ENCODE measurements at regions not wholly inside any gene's neighbourhood (a gene's known extent, or its start where the extent isn't known, plus 50 kb on each side); places are given as distances from the start of the nearest gene placed in this dataset.

GRCh38 chr10:128300290-128300824 lies 174.1 kb upstream of the MKI67 start:
- no peaks in the 10 kb centered on the region for H3K27me3 ChIP-seq (ENCODE audit: control insufficient read depth in 2 of 2, insufficient read depth in 2 of 2, low read length in 2 of 2)
- H3K27ac ChIP-seq (ENCODE audit: insufficient read depth, low read depth, low read length): no peak overlapping the region
- no peaks in the 10 kb centered on the region for H3K79me2 ChIP-seq (ENCODE audit: control insufficient read depth, insufficient read depth, low read length)
- no peaks in the 10 kb centered on the region for H3K9me3 ChIP-seq (replicated peaks; ENCODE audit: control insufficient read depth, insufficient read depth, low read length)
- intact Hi-C loops (cut with micrococcal nuclease): no loop called here
- no TSS peak for BruUV-seq (replicated peaks)
- TF ChIP-seq GATA2 (IDR thresholded peaks at IDR 0.05; ENCODE audit: insufficient read depth, insufficient read length, low read depth, low read length): no peak
- no peak for TF ChIP-seq MAX (IDR thresholded peaks at IDR 0.05; ENCODE audit: insufficient read depth, insufficient read length)
- TF ChIP-seq POLR2A (IDR thresholded peaks at IDR 0.05; ENCODE audit: low read depth, low read length): no peak
- no peak for TF ChIP-seq MYC (IDR thresholded peaks at IDR 0.05; ENCODE audit: low read depth, low read length)
- TF ChIP-seq POLR2AphosphoS5 (IDR thresholded peaks at IDR 0.05; ENCODE audit: insufficient read depth, low read depth, low read length): no peak
- TF ChIP-seq CTCF (IDR thresholded peaks at IDR 0.05; ENCODE audit: extremely low read depth in 1 of 2, insufficient read depth in 1 of 2, low read depth in 1 of 2, low read length in 2 of 2): no peak
- TF ChIP-seq JUN (IDR thresholded peaks at IDR 0.05; ENCODE audit: borderline replicate concordance, insufficient read depth, insufficient read length, low read depth): no peak
- no peak for TF ChIP-seq FOS (IDR thresholded peaks at IDR 0.05; ENCODE audit: borderline replicate concordance, insufficient read depth, low read length)
- TF ChIP-seq EZH2 (IDR thresholded peaks at IDR 0.05; ENCODE audit: borderline replicate concordance, low read depth, low read length, severe bottlenecking): no peak
- H2AFZ ChIP-seq (ENCODE audit: low read depth, low read length): no peak overlapping the region
- dilution Hi-C loops (cut with MboI; ENCODE audit: extremely low pct_ligation_motif_present, low sequenced_read_pairs): no loop called here
- DNase-seq (ENCODE audit: low read depth, low spot score): no peak
- POLR2A ChIA-PET: no interaction called here
- CTCF ChIA-PET: no interaction called here
- no peaks in the 10 kb centered on the region for H4K20me1 ChIP-seq (replicated peaks; ENCODE audit: control insufficient read depth, extremely low read depth, insufficient read depth, low read length)
- H3K4me1 ChIP-seq (ENCODE audit: control insufficient read depth, extremely low read depth, insufficient read depth, low read length): no peaks in the 10 kb centered on the region
- no peaks in the 10 kb centered on the region for H3K36me3 ChIP-seq (ENCODE audit: control insufficient read depth in 2 of 2, extremely low read depth in 1 of 2, insufficient read depth in 2 of 2, low read length in 2 of 2)
- H3K9ac ChIP-seq (replicated peaks; ENCODE audit: extremely low read depth, insufficient read depth, low read length): no peak overlapping the region
- no peak overlapping the region for H3K4me2 ChIP-seq (ENCODE audit: insufficient read depth, low read length)
- H3K9me1 ChIP-seq (replicated peaks; ENCODE audit: control insufficient read depth, extremely low read depth, insufficient read depth, low read length): no peaks in the 10 kb centered on the region
- no peak overlapping the region for H3K4me3 ChIP-seq (replicated peaks in 1 of 3; ENCODE audit: insufficient read depth in 1 of 3, low read depth in 1 of 3, low read length in 3 of 3)
- no peak for FAIRE-seq
